ENCODE measurements at regions not wholly inside any gene's neighbourhood (a gene's known extent, or its start where the extent isn't known, plus 50 kb on each side); places are given as distances from the start of the nearest gene placed in this dataset.

GRCh38 chr7:42740408-42740807, 171.5 kb downstream of the C7orf25 start:
- WGBS, 2 donors: 30 to 36% methylated on average over 3 of the region's 3 CpGs
- intact Hi-C loops (cut with DNase I): no loop called here
- Histone ChIP-seq H3K36me3 (replicated peaks in 1 of 2; ENCODE audit: insufficient read depth in 1 of 2, low read depth in 2 of 2) (no peaks in the 10 kb centered on the region), H3K27ac (no peak overlapping the region), H3K9me3 (no peaks in the 10 kb centered on the region), H3K4me3 (no peak overlapping the region), H3K27me3 (no peaks in the 10 kb centered on the region), H3K4me1 (no peaks in the 10 kb centered on the region)
- ATAC-seq (no peak), DNase-seq (no peak)
- no peak for TF ChIP-seq POLR2A (IDR thresholded peaks at IDR 0.05)
- TF ChIP-seq, protein P1, sequence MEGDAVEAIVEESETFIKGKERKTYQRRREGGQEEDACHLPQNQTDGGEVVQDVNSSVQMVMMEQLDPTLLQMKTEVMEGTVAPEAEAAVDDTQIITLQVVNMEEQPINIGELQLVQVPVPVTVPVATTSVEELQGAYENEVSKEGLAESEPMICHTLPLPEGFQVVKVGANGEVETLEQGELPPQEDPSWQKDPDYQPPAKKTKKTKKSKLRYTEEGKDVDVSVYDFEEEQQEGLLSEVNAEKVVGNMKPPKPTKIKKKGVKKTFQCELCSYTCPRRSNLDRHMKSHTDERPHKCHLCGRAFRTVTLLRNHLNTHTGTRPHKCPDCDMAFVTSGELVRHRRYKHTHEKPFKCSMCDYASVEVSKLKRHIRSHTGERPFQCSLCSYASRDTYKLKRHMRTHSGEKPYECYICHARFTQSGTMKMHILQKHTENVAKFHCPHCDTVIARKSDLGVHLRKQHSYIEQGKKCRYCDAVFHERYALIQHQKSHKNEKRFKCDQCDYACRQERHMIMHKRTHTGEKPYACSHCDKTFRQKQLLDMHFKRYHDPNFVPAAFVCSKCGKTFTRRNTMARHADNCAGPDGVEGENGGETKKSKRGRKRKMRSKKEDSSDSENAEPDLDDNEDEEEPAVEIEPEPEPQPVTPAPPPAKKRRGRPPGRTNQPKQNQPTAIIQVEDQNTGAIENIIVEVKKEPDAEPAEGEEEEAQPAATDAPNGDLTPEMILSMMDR (IDR thresholded peaks at IDR 0.05): no peak

DNA sequence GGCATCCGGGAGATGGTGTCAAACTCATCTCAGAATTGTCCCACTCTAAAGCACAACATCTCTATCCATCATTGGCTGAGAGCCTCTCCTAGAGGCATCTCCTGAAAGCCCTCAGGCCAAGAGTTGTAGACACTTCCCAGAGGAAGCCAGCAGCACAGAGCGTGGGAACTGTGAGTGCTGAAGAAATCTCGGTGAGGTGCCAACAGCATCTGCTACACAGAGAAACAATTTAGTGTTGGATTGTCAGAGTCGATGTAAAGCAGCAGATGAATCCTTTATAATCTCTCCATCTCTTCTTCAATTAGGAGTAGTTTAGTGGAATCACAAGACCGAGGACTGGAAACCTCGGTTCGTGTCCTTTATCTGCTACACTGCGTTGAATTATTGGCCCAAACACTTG, 172.2 kb downstream of the C7orf25 start:
- WGBS, 2 donors: 60 to 65% methylated on average over 8 of the region's 8 CpGs
- DNase-seq (peak in 2 of 4 donors; percentile 18 to 30), ATAC-seq (no peak)
- intact Hi-C loops (cut with DNase I): no loop called here
- Histone ChIP-seq H3K27ac (no peak overlapping the region), H3K36me3 (replicated peaks in 1 of 2; ENCODE audit: insufficient read depth in 1 of 2, low read depth in 2 of 2) (no peaks in the 10 kb centered on the region), H3K4me3 (no peak overlapping the region), H3K9me3 (no peaks in the 10 kb centered on the region), H3K4me1 (no peaks in the 10 kb centered on the region), H3K27me3 (no peaks in the 10 kb centered on the region)
- TF ChIP-seq, protein P1 (IDR thresholded peaks at IDR 0.05): no peak
- TF ChIP-seq POLR2A (IDR thresholded peaks at IDR 0.05): no peak

- H3K36me3 ChIP-seq (replicated peaks in 1 of 2; ENCODE audit: insufficient read depth in 1 of 2, low read depth in 2 of 2): no peaks in the 10 kb centered on the region
- no peaks in the 10 kb centered on the region for H3K4me1 ChIP-seq
- 33 to 85% methylated on average over 1 of the region's 1 CpG for WGBS, 2 donors
- DNase-seq (no peak), ATAC-seq (no peak)
- H3K27ac ChIP-seq: no peak overlapping the region
- intact Hi-C loops (cut with DNase I): no loop called here
- H3K4me3 ChIP-seq: no peak overlapping the region
- TF ChIP-seq POLR2A (IDR thresholded peaks at IDR 0.05): no peak
- TF ChIP-seq, protein P1 (IDR thresholded peaks at IDR 0.05): no peak
- no peaks in the 10 kb centered on the region for H3K9me3 ChIP-seq
- H3K27me3 ChIP-seq: no peaks in the 10 kb centered on the region
These were observed 174.9 kb downstream of the C7orf25 start for GRCh38 chr7:42736931-42737330.

- Histone ChIP-seq H3K27ac (no peak overlapping the region), H3K27me3 (no peaks in the 10 kb centered on the region), H3K4me3 (no peak overlapping the region), H3K36me3 (replicated peaks in 1 of 2; ENCODE audit: insufficient read depth in 1 of 2, low read depth in 2 of 2) (no peaks in the 10 kb centered on the region), H3K4me1 (no peaks in the 10 kb centered on the region), H3K9me3 (no peaks in the 10 kb centered on the region)
- intact Hi-C loops (cut with DNase I): no loop called here
- DNase-seq (no peak), ATAC-seq (no peak)
- 33 to 43% methylated on average over 2 of the region's 2 CpGs for WGBS, 2 donors
- TF ChIP-seq, protein P1 (IDR thresholded peaks at IDR 0.05): no peak
- TF ChIP-seq POLR2A (IDR thresholded peaks at IDR 0.05): no peak
These were observed 176.8 kb downstream of the C7orf25 start for GRCh38 chr7:42735081-42735480.

GRCh38 chr7:42734568-42734967, 177.3 kb downstream of the C7orf25 start:
- no peaks in the 10 kb centered on the region for H3K27me3 ChIP-seq
- H3K36me3 ChIP-seq (replicated peaks in 1 of 2; ENCODE audit: insufficient read depth in 1 of 2, low read depth in 2 of 2): no peaks in the 10 kb centered on the region
- no peak overlapping the region for H3K4me3 ChIP-seq
- H3K27ac ChIP-seq: no peak overlapping the region
- WGBS, 2 donors: 43 to 45% methylated on average over 2 of the region's 2 CpGs
- no peak for ATAC-seq
- no peaks in the 10 kb centered on the region for H3K9me3 ChIP-seq
- TF ChIP-seq POLR2A (IDR thresholded peaks at IDR 0.05): no peak
- TF ChIP-seq, protein P1 (IDR thresholded peaks at IDR 0.05): no peak
- intact Hi-C loops (cut with DNase I): no loop called here
- no peak for DNase-seq
- no peaks in the 10 kb centered on the region for H3K4me1 ChIP-seq

Measured in body of pancreas (tissue), 4 donors.